ENCODE measurements at regions not wholly inside any gene's neighbourhood (a gene's known extent, or its start where the extent isn't known, plus 50 kb on each side); places are given as distances from the start of the nearest gene placed in this dataset.
"Not testable (repeated sequence)": the region's sequence is repeated elsewhere in the genome, so short reads cannot be mapped to it uniquely, and the experiment has no call there.

- not testable (repeated sequence) for TF ChIP-seq CTCF, POLR2A (IDR thresholded peaks at IDR 0.05)
Observed at GRCh38 chr6:22215474-22215873, 81.4 kb downstream of the PRL start.
